Glutamatergic neuron (in vitro differentiated cells): ENCODE measurements at regions not wholly inside any gene's neighbourhood (a gene's known extent, or its start where the extent isn't known, plus 50 kb on each side); places are given as distances from the start of the nearest gene placed in this dataset.

Experiments used
- DNase-seq: peaks from one replicate; pipeline ENCODE4 v3.0.0; 2022
- H3K27ac Mint-ChIP-seq: one replicate; pipeline ENCODE4 v1.8.0; 2020; ENCODE audit warnings: mild to moderate bottlenecking, mixed read lengths, inconsistent platforms; ENCODE audit not compliant: unreplicated experiment
- H3K27me3 Mint-ChIP-seq: one replicate; pipeline ENCODE4 v1.8.0; 2020; ENCODE audit warnings: mild to moderate bottlenecking, moderate library complexity, mixed read lengths, inconsistent platforms; ENCODE audit not compliant: unreplicated experiment
- H3K36me3 Mint-ChIP-seq: one replicate; pipeline ENCODE4 v1.8.0; 2020; ENCODE audit warnings: mild to moderate bottlenecking, mixed read lengths, inconsistent platforms; ENCODE audit not compliant: unreplicated experiment
- H3K4me1 Mint-ChIP-seq: one replicate; pipeline ENCODE4 v1.8.0; 2020; ENCODE audit warnings: mild to moderate bottlenecking, low read depth, mixed read lengths, inconsistent platforms; ENCODE audit not compliant: unreplicated experiment
- H3K4me3 Mint-ChIP-seq: one replicate; pipeline ENCODE4 v1.8.0; 2020; ENCODE audit warnings: mild to moderate bottlenecking, mixed read lengths, inconsistent platforms; ENCODE audit not compliant: unreplicated experiment
- H3K9me3 Mint-ChIP-seq: one replicate; pipeline ENCODE4 v1.8.0; 2020; ENCODE audit warnings: mild to moderate bottlenecking, moderate library complexity, mixed read lengths, inconsistent platforms; ENCODE audit not compliant: unreplicated experiment
- TF ChIP-seq, protein P1 (sequence below): fragments of 200-600 bp; sonication (generic); IDR thresholded peaks from one replicate; pipeline ENCODE4 v1.5.0; 2021; ENCODE audit not compliant: partially characterized antibody, unreplicated experiment

DNA sequence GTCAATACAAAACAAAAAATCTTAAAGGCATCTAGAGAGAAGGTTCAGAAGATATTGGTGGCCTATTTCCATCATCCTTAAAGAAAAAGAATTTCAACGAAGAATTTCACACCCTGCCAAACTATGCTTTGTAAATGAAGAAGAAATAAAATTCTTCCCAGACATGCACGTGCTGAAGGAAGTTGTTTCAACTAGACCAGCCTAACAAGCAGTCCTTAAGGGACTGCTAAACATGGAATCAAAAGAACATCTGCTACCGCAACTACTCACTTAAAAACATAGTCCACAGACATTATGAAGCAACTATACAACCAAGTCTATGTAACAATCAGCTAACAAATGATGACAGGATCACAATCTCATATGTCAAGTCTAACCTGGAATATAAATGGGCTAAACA, 584.9 kb upstream of the PTCHD4 start:
- no peak for DNase-seq
- no peaks in the 10 kb centered on the region for H3K36me3 Mint-ChIP-seq
- no peak overlapping the region for H3K4me3 Mint-ChIP-seq
- H3K4me1 Mint-ChIP-seq, result no peaks in the 10 kb centered on the region
- peaks cover 2% of the 10 kb centered on the region for H3K9me3 Mint-ChIP-seq
- peaks cover 2% of the 10 kb centered on the region for H3K27me3 Mint-ChIP-seq
- no peak overlapping the region for H3K27ac Mint-ChIP-seq
- TF ChIP-seq, protein P1, sequence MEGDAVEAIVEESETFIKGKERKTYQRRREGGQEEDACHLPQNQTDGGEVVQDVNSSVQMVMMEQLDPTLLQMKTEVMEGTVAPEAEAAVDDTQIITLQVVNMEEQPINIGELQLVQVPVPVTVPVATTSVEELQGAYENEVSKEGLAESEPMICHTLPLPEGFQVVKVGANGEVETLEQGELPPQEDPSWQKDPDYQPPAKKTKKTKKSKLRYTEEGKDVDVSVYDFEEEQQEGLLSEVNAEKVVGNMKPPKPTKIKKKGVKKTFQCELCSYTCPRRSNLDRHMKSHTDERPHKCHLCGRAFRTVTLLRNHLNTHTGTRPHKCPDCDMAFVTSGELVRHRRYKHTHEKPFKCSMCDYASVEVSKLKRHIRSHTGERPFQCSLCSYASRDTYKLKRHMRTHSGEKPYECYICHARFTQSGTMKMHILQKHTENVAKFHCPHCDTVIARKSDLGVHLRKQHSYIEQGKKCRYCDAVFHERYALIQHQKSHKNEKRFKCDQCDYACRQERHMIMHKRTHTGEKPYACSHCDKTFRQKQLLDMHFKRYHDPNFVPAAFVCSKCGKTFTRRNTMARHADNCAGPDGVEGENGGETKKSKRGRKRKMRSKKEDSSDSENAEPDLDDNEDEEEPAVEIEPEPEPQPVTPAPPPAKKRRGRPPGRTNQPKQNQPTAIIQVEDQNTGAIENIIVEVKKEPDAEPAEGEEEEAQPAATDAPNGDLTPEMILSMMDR, result no peak

DNA sequence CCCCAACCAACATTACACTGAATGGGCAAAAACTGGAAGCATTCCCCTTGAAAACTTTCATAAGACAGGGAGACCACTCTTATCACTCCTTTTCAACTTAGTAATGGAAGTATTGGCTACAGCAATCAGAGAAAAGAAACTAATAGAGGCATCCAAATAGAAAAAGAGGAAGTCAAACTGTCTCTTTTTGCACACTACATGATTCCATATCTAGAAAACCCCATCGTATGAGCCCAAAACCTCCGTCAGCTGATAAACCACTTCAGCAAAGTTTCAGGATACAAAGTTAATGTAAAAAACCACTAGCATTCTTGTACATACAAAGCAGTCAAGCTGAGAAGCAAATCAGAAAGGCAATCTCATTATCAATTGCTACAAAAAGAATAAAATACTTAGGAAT, 580.4 kb upstream of the PTCHD4 start:
- no peak overlapping the region for H3K27ac Mint-ChIP-seq
- TF ChIP-seq, protein P1, result no peak
- peaks cover 2% of the 10 kb centered on the region for H3K9me3 Mint-ChIP-seq

DNA sequence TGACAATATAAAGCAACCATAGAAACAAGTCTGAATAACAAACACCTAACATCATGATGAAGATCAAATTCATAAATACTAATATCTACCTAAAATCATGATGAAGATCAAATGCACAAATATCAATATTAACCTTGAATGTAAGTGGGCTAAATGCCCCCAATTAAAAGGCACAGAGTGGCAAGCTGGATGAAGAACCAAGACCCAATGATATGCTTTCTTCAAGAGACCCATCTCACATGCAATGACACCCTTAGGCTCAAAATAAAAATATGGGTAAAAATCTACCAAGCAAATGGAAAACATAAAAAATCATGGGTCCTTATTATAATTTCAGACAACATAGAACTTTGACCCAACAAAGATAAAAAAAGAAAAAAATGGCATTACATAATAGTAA, 578.5 kb upstream of the PTCHD4 start:
- peaks cover 2% of the 10 kb centered on the region for H3K9me3 Mint-ChIP-seq
- peaks cover 1% of the 10 kb centered on the region for H3K27me3 Mint-ChIP-seq
- peaks cover 17% of the 10 kb centered on the region for H3K36me3 Mint-ChIP-seq
- H3K27ac Mint-ChIP-seq, result no peak overlapping the region
- TF ChIP-seq, protein P1, result no peak
- DNase-seq, result no peak
- no peaks in the 10 kb centered on the region for H3K4me1 Mint-ChIP-seq
- no peak overlapping the region for H3K4me3 Mint-ChIP-seq

More for the DNA sequence above, 580.4 kb upstream of the PTCHD4 start:
- Mint-ChIP-seq H3K36me3 (peaks cover 11% of the 10 kb centered on the region), H3K27me3 (peaks cover 3% of the 10 kb centered on the region), H3K4me3 (no peak overlapping the region), H3K4me1 (no peaks in the 10 kb centered on the region)
- DNase-seq, result no peak

DNA sequence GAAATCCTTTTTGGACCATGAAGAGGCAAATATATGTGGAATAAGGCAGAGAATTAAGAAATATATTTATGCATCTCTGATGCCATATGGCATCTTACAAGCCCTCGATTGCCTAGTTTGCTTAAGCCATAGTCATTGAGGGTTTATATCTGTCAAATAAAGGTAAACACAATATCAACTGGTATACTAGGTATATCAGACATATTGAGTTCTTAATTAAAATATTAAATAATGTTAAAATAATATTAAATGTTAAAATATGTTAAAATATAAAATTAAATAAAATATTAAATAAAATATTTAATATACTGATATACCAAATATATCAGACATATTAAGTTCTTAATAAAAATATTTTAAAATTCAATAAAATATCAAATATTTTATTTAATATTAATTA, 567.4 kb upstream of the PTCHD4 start:
- Mint-ChIP-seq H3K27me3 (no peaks in the 10 kb centered on the region), H3K4me3 (no peak overlapping the region), H3K27ac (no peak overlapping the region), H3K36me3 (no peaks in the 10 kb centered on the region), H3K9me3 (no peaks in the 10 kb centered on the region), H3K4me1 (no peaks in the 10 kb centered on the region)
- TF ChIP-seq, protein P1, result no peak
- DNase-seq, result no peak

DNA sequence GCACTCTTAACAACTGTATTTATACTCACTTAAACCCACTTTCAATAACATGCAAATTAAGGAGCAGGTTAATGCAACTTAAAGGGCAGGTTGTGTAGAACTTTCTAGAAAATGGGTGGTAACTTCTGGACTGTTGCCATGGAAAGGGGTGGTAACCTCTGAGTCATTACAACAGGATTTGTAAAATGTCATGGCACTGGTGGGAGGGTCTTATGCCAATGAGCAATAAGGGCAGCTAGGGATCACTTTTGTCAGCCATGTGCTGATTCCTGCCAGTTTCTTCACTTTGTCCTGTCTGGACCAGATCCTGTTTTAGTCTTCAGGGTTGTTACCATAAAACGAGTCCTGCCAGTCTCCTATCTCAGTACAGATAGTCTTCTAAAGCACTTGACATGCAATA, 560.5 kb upstream of the PTCHD4 start:
- no peak for DNase-seq
- Mint-ChIP-seq H3K36me3 (no peaks in the 10 kb centered on the region), H3K4me1 (no peaks in the 10 kb centered on the region), H3K4me3 (no peak overlapping the region), H3K27me3 (no peaks in the 10 kb centered on the region), H3K27ac (no peak overlapping the region), H3K9me3 (no peaks in the 10 kb centered on the region)
- TF ChIP-seq, protein P1, result no peak
